ENCODE measurements at regions not wholly inside any gene's neighbourhood (a gene's known extent, or its start where the extent isn't known, plus 50 kb on each side); places are given as distances from the start of the nearest gene placed in this dataset.

GRCh38 chr3:102830415-102830814 lies 395.6 kb downstream of the ZPLD1 start:
- TF ChIP-seq, protein P1, sequence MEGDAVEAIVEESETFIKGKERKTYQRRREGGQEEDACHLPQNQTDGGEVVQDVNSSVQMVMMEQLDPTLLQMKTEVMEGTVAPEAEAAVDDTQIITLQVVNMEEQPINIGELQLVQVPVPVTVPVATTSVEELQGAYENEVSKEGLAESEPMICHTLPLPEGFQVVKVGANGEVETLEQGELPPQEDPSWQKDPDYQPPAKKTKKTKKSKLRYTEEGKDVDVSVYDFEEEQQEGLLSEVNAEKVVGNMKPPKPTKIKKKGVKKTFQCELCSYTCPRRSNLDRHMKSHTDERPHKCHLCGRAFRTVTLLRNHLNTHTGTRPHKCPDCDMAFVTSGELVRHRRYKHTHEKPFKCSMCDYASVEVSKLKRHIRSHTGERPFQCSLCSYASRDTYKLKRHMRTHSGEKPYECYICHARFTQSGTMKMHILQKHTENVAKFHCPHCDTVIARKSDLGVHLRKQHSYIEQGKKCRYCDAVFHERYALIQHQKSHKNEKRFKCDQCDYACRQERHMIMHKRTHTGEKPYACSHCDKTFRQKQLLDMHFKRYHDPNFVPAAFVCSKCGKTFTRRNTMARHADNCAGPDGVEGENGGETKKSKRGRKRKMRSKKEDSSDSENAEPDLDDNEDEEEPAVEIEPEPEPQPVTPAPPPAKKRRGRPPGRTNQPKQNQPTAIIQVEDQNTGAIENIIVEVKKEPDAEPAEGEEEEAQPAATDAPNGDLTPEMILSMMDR (IDR thresholded peaks at IDR 0.05): no peak
- no peak for TF ChIP-seq ZFX (IDR thresholded peaks at IDR 0.05; ENCODE audit: borderline replicate concordance)

Measured in 22Rv1 (cell line).